EH (cell line): ENCODE measurements at regions not wholly inside any gene's neighbourhood (a gene's known extent, or its start where the extent isn't known, plus 50 kb on each side); places are given as distances from the start of the nearest gene placed in this dataset.

Experiments used
- DNase-seq: peaks from one replicate; pipeline ENCODE4 v3.0.0-alpha.2; 2015; ENCODE audit warnings: low read depth

GRCh38 chr22:48233586-48233985 is 1471.1 kb downstream of the TBC1D22A start:
- DNase-seq, result no peak

GRCh38 chr22:48228468-48228867 is 1466.0 kb downstream of the TBC1D22A start:
- DNase-seq, result no peak

GRCh38 chr22:48227341-48228018 is 1465.0 kb downstream of the TBC1D22A start:
- DNase-seq, result no peak

GRCh38 chr22:48226026-48227013 is 1463.9 kb downstream of the TBC1D22A start:
- no peak for DNase-seq

- DNase-seq, result no peak
Measured at GRCh38 chr22:48224332-48224731, 1461.9 kb downstream of the TBC1D22A start.

GRCh38 chr22:48223488-48224190 is 1461.2 kb downstream of the TBC1D22A start:
- DNase-seq, result no peak

- no peak for DNase-seq
Measured at GRCh38 chr22:48222742-48223487, 1460.5 kb downstream of the TBC1D22A start.

GRCh38 chr22:48218889-48219420 is 1456.5 kb downstream of the TBC1D22A start:
- no peak for DNase-seq

GRCh38 chr22:48217596-48217995 is 1455.1 kb downstream of the TBC1D22A start:
- DNase-seq, result no peak

- no peak for DNase-seq
Measured at GRCh38 chr22:48212727-48213126, 1450.3 kb downstream of the TBC1D22A start.

GRCh38 chr22:48210812-48211211 is 1448.4 kb downstream of the TBC1D22A start:
- DNase-seq, result no peak

GRCh38 chr22:48210198-48210580 is 1447.7 kb downstream of the TBC1D22A start:
- DNase-seq, result no peak

- DNase-seq, result no peak
Measured at GRCh38 chr22:48209473-48210197, 1447.2 kb downstream of the TBC1D22A start.

GRCh38 chr22:48208894-48209293 is 1446.4 kb downstream of the TBC1D22A start:
- no peak for DNase-seq

- DNase-seq, result no peak
Measured at GRCh38 chr22:48207919-48208535, 1445.6 kb downstream of the TBC1D22A start.

- DNase-seq, result no peak
Measured at GRCh38 chr22:48205790-48206189, 1443.3 kb downstream of the TBC1D22A start.

GRCh38 chr22:48205161-48205560 is 1442.7 kb downstream of the TBC1D22A start:
- no peak for DNase-seq

- DNase-seq, result no peak
Measured at GRCh38 chr22:48204296-48204695, 1441.8 kb downstream of the TBC1D22A start.

GRCh38 chr22:48199667-48200066 is 1437.2 kb downstream of the TBC1D22A start:
- no peak for DNase-seq
